Neural cell (in vitro differentiated cells): ENCODE measurements at regions not wholly inside any gene's neighbourhood (a gene's known extent, or its start where the extent isn't known, plus 50 kb on each side); places are given as distances from the start of the nearest gene placed in this dataset.

Source experiments
- H2AFZ ChIP-seq: fragments of 200-600, 300-800 bp; sonication (generic), shearing (Covaris generic); 2 replicates; pipeline ENCODE4 v1.6.0; 2014; ENCODE audit warnings: low read depth, mild to moderate bottlenecking, antibody characterized with exemption, low read length, moderate library complexity
- H3F3A ChIP-seq: fragments of 200-600 bp; shearing (Covaris generic); 2 replicates; pipeline ENCODE4 v1.6.1; 2016; ENCODE audit warnings: mild to moderate bottlenecking, moderate library complexity, mixed read lengths, antibody characterized with exemption, low read length; ENCODE audit not compliant: insufficient read depth, poor library complexity, severe bottlenecking
- H3K27ac ChIP-seq: fragments of 200-600, 300-800 bp; sonication (generic), shearing (Covaris generic); 2 replicates; pipeline ENCODE4 v1.5.1; 2014; ENCODE audit warnings: mild to moderate bottlenecking, low read length, moderate library complexity
- H3K27me3 ChIP-seq: fragments of 300-800, 200-600 bp; sonication (generic), shearing (Covaris generic); 2 replicates; pipeline ENCODE4 v1.6.0; 2014; ENCODE audit warnings: mild to moderate bottlenecking, low read depth, low read length, moderate library complexity; ENCODE audit not compliant: insufficient read depth
- H3K36me3 ChIP-seq: fragments of 300-800, 200-600 bp; sonication (generic), shearing (Covaris generic); 2 replicates; pipeline ENCODE4 v1.5.1; 2014; ENCODE audit warnings: mild to moderate bottlenecking, antibody characterized with exemption, low read length, moderate library complexity; ENCODE audit not compliant: insufficient read depth
- H3K4me2 ChIP-seq: fragments of 300-800, 200-600 bp; sonication (generic), shearing (Covaris generic); 2 replicates; pipeline ENCODE4 v1.6.0; 2014; ENCODE audit warnings: mild to moderate bottlenecking, low read length
- H3K4me3 ChIP-seq: fragments of 300-800, 200-600 bp; sonication (generic), shearing (Covaris generic); 2 replicates; pipeline ENCODE4 v1.5.1; 2014; ENCODE audit warnings: mild to moderate bottlenecking, low read length, moderate library complexity
- H3K79me2 ChIP-seq: fragments of 200-600 bp; shearing (Covaris generic); replicated peaks from 2 replicates; pipeline ENCODE4 v1.6.0; 2014; ENCODE audit warnings: mild to moderate bottlenecking, low read length, moderate library complexity; ENCODE audit not compliant: insufficient read depth
- H3K9ac ChIP-seq: fragments of 300-800, 200-600 bp; sonication (generic), shearing (Covaris generic); 2 replicates; pipeline ENCODE4 v1.6.1; 2016; ENCODE audit warnings: mild to moderate bottlenecking, low read length, mixed read lengths
- H3K9me2 ChIP-seq: fragments of 200-600 bp; shearing (Covaris generic); 2 replicates; pipeline ENCODE4 v1.6.1; 2016; ENCODE audit warnings: mild to moderate bottlenecking, low read length, mixed read lengths; ENCODE audit not compliant: insufficient read depth
- H3K9me3 ChIP-seq: fragments of 200-600, 300-800 bp; sonication (generic), shearing (Covaris generic); 2 replicates; pipeline ENCODE4 v1.6.1; 2016; ENCODE audit warnings: mild to moderate bottlenecking, mixed run types, low read length, moderate library complexity, mixed read lengths
- H4K20me1 ChIP-seq: fragments of 200-600 bp; shearing (Covaris generic); 2 replicates; pipeline ENCODE4 v1.6.1; 2016; ENCODE audit warnings: mild to moderate bottlenecking, mixed run types; ENCODE audit not compliant: insufficient read depth
- EP300 ChIP-seq: fragments of 450-650 bp; conservative IDR thresholded peaks from 2 replicates; pipeline ENCODE4 v1.6.1; 2014; ENCODE audit warnings: antibody characterized with exemption, mild to moderate bottlenecking, moderate library complexity; ENCODE audit not compliant: poor library complexity, severe bottlenecking
- EZH2 ChIP-seq: fragments of 200-600, 300-800 bp; shearing (Covaris generic), sonication (generic); IDR thresholded peaks from 2 replicates; pipeline ENCODE4 v1.6.1; 2014; ENCODE audit warnings: antibody characterized with exemption, low read length, borderline replicate concordance, mild to moderate bottlenecking; ENCODE audit not compliant: insufficient read depth, poor library complexity, severe bottlenecking
- MXI1 ChIP-seq: fragments of 450-650 bp; conservative IDR thresholded peaks from 2 replicates; pipeline ENCODE4 v1.6.1; 2014; ENCODE audit warnings: antibody characterized with exemption, mild to moderate bottlenecking; ENCODE audit not compliant: poor library complexity, severe bottlenecking
- POLR2AphosphoS5 ChIP-seq: IDR thresholded peaks from 2 replicates; pipeline ENCODE4 v1.6.1; 2012
- RAD21 ChIP-seq: fragments of 450-650 bp; conservative IDR thresholded peaks from 2 replicates; pipeline ENCODE4 v1.6.1; 2014; ENCODE audit warnings: antibody characterized with exemption, mild to moderate bottlenecking, moderate library complexity
- SMC3 ChIP-seq: fragments of 450-650 bp; conservative IDR thresholded peaks from 2 replicates; pipeline ENCODE4 v1.6.1; 2014; ENCODE audit warnings: antibody characterized with exemption, mild to moderate bottlenecking, moderate library complexity; ENCODE audit not compliant: poor library complexity
- TAF1 ChIP-seq: IDR thresholded peaks from 2 replicates; pipeline ENCODE4 v1.6.1; 2012; ENCODE audit warnings: low read depth
- TF ChIP-seq, protein P1 (sequence below): IDR thresholded peaks from 2 replicates; pipeline ENCODE4 v1.6.1; 2012; ENCODE audit warnings: borderline replicate concordance
- TF ChIP-seq, protein P2 (sequence below): fragments of 450-650 bp; IDR thresholded peaks from 2 replicates; pipeline ENCODE4 v1.5.1; 2014; ENCODE audit warnings: antibody characterized with exemption, mild to moderate bottlenecking, moderate library complexity; ENCODE audit not compliant: poor library complexity, severe bottlenecking

DNA sequence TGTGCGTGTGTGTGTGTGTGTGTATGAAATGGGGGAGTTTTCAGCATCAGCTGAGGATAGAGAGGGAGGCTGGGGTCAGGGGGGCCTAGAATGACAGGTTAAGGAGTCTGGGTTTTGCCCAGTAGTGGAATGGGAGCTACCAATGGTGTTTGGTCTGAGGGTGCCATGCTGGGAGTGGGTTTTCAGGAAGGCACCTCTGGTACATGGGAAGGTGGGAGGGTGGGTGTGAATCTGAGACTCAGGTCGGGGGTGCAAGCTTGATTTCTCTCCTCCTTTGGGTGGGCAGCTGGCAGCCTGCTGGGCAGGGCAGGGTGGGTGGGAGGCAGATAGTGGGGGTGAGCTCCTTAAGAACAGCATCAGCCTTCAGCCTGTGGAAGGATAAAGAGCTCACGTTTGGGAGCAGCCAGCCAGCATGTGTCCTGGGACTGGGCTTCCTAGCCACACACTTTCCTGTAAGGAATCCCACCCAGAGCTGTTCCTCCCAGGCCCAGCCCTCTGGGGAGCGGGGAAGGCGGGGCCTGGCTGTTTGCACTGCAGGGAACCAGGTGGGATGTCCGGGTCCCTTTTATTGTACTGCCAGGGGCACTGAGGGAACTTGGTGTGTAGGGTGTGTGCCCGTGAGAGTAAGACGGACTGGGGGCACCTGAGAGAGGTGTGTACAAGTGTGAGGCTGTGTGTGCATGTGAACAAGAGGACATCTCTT lies 152.8 kb downstream of the FOXD2 start:
- H3K36me3 ChIP-seq: no peaks in the 10 kb centered on the region
- no peak for TF ChIP-seq POLR2AphosphoS5
- no peak for TF ChIP-seq TAF1
- no peak for TF ChIP-seq EZH2
- TF ChIP-seq SMC3: no peak
- TF ChIP-seq MXI1: no peak
- TF ChIP-seq, protein P1, sequence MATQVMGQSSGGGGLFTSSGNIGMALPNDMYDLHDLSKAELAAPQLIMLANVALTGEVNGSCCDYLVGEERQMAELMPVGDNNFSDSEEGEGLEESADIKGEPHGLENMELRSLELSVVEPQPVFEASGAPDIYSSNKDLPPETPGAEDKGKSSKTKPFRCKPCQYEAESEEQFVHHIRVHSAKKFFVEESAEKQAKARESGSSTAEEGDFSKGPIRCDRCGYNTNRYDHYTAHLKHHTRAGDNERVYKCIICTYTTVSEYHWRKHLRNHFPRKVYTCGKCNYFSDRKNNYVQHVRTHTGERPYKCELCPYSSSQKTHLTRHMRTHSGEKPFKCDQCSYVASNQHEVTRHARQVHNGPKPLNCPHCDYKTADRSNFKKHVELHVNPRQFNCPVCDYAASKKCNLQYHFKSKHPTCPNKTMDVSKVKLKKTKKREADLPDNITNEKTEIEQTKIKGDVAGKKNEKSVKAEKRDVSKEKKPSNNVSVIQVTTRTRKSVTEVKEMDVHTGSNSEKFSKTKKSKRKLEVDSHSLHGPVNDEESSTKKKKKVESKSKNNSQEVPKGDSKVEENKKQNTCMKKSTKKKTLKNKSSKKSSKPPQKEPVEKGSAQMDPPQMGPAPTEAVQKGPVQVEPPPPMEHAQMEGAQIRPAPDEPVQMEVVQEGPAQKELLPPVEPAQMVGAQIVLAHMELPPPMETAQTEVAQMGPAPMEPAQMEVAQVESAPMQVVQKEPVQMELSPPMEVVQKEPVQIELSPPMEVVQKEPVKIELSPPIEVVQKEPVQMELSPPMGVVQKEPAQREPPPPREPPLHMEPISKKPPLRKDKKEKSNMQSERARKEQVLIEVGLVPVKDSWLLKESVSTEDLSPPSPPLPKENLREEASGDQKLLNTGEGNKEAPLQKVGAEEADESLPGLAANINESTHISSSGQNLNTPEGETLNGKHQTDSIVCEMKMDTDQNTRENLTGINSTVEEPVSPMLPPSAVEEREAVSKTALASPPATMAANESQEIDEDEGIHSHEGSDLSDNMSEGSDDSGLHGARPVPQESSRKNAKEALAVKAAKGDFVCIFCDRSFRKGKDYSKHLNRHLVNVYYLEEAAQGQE: no peak
- TF ChIP-seq EP300: no peak
- no peak for TF ChIP-seq RAD21
- TF ChIP-seq, protein P2, sequence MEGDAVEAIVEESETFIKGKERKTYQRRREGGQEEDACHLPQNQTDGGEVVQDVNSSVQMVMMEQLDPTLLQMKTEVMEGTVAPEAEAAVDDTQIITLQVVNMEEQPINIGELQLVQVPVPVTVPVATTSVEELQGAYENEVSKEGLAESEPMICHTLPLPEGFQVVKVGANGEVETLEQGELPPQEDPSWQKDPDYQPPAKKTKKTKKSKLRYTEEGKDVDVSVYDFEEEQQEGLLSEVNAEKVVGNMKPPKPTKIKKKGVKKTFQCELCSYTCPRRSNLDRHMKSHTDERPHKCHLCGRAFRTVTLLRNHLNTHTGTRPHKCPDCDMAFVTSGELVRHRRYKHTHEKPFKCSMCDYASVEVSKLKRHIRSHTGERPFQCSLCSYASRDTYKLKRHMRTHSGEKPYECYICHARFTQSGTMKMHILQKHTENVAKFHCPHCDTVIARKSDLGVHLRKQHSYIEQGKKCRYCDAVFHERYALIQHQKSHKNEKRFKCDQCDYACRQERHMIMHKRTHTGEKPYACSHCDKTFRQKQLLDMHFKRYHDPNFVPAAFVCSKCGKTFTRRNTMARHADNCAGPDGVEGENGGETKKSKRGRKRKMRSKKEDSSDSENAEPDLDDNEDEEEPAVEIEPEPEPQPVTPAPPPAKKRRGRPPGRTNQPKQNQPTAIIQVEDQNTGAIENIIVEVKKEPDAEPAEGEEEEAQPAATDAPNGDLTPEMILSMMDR: no peak
- H3K4me2 ChIP-seq: no peak overlapping the region
- no peak overlapping the region for H2AFZ ChIP-seq
- H3K9me2 ChIP-seq: no peaks in the 10 kb centered on the region
- H3K79me2 ChIP-seq: no peaks in the 10 kb centered on the region
- H3K27ac ChIP-seq: no peak overlapping the region
- H3K4me3 ChIP-seq: no peak overlapping the region
- H3K9ac ChIP-seq: no peak overlapping the region
- H3K9me3 ChIP-seq: no peaks in the 10 kb centered on the region
- H3K27me3 ChIP-seq: peaks cover 30% of the 10 kb centered on the region
- no peaks in the 10 kb centered on the region for H3F3A ChIP-seq
- H4K20me1 ChIP-seq: no peaks in the 10 kb centered on the region

DNA sequence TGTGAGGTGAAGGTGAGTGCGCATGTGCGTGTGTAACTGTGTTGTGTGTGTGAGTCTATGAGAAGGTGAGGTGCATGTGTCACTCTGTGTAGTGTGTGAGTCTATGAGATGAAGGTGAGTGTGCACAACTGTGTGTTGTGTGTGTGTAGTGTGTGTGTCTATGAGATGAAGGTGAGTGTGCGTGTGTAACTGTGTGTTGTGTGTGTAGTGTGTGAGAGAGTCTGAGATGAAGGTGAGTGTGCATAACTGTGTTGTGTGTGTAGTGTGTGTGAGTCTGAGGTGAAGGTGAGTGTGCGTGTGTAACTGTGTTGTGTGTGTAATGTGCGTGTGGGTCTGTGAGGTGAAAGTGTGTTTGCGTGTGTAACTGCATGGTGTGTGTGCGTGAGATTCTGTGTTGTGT lies 154.0 kb downstream of the FOXD2 start:
- no peak for TF ChIP-seq EP300
- no peak for TF ChIP-seq SMC3
- TF ChIP-seq MXI1: no peak
- TF ChIP-seq TAF1: no peak
- TF ChIP-seq RAD21: no peak
- TF ChIP-seq, protein P2: no peak
- TF ChIP-seq POLR2AphosphoS5: no peak
- TF ChIP-seq, protein P1: no peak
- TF ChIP-seq EZH2: no peak
- H3K36me3 ChIP-seq: no peaks in the 10 kb centered on the region
- no peak overlapping the region for H3K27ac ChIP-seq
- H3K9me2 ChIP-seq: no peaks in the 10 kb centered on the region
- no peaks in the 10 kb centered on the region for H3F3A ChIP-seq
- H3K9me3 ChIP-seq: no peaks in the 10 kb centered on the region
- no peak overlapping the region for H2AFZ ChIP-seq
- H3K27me3 ChIP-seq: peaks cover 30% of the 10 kb centered on the region
- H3K4me3 ChIP-seq: no peak overlapping the region
- H3K79me2 ChIP-seq: no peaks in the 10 kb centered on the region
- no peak overlapping the region for H3K9ac ChIP-seq
- H3K4me2 ChIP-seq: no peak overlapping the region
- no peaks in the 10 kb centered on the region for H4K20me1 ChIP-seq
